Bone marrow (tissue), 2 donors: ENCODE measurements at regions not wholly inside any gene's neighbourhood (a gene's known extent, or its start where the extent isn't known, plus 50 kb on each side); places are given as distances from the start of the nearest gene placed in this dataset.
A peak's percentile ranks its signal among the peaks of the same experiment; 100 is the strongest.

ENCODE experiments used
- DNase-seq, 2 donors: peaks; one replicate each; lab custom pipeline; 2025; lab: John Stamatoyannopoulos, UW

GRCh38 chr5:158406884-158407823 lies 548.2 kb upstream of the CLINT1 start:
- no peak for DNase-seq

DNA sequence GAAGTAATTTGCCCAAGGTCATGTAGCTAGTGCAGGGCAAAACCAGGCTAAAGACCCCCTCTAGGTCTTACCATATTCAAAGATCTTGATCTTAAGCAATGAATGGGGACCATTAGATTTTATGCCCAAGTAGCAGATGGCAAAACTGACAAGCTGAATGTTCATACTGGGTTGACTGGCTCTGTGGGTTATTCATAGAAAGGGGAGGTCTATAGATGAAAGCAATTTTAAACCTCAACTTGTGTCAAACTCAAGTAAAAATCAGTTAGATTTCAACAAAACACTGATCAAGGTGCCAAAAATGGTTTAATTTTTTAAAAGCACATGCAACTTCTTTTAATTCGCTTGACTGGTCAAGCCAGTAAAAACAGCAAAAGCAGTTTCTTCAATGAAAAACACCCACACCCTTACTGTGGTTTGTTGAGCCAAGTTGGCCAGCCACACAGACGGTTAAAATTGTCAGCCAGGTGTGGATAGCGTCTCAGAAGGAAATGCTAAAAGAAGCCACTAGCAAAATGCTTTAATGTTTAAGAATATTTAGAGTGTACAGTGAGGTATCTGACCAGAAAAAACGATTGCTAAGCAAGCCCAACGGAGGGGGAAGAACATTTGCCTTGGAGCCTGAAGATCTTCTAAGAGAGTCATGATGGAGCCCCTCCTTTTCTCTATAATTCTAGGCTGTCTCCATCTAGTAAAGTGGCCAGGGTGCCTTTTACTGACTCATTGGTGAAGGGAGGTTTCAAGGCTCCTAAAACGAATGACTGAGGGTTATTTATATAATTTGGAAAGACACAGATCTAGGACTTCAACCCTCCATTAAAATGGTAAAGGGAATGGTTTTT lies 539.6 kb upstream of the CLINT1 start:
- DNase-seq = no peak

DNA sequence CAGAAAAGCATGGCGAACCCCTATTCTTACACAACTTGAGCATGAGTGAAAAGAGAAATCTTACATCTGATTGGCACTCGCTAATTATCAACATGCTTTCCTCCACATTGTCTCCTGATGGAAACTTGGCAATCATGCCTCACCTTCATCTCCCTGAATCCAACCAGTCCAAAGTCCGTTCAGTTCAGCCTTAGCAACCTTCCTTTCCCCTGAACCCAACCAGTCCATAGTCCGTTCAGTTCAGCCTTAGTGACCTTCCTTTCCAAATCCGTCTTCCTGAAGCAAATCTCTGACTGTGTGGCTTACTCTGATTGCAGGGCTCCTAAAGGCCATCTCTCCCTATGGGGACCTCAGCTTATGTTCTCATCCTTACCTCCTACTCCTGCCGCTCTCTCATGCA lies 538.3 kb upstream of the CLINT1 start:
- no peak for DNase-seq

- DNase-seq = no peak
Observed at GRCh38 chr5:158394102-158394501, 535.2 kb upstream of the CLINT1 start.

DNA sequence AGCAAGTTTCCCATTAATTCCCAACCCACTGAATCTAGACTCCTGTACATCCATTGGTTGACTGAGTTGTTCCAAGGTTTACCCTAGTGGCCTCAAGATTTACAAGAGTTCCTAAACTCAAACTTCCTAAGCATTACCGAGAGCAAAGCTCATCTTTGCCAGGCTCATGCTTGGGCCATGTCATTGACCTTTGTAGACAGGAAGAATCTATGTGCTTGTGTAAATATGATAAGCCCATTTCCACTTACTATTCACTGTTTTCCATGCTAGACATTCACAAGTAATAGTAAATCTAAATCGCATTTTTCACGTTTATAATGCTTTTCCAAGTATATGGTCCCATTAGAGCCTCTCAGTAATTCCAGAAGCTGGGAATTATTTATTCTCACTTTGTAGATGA lies 534.5 kb upstream of the CLINT1 start:
- DNase-seq = no peak

- no peak for DNase-seq
Observed at GRCh38 chr5:158392753-158393152, 533.8 kb upstream of the CLINT1 start.

- DNase-seq = no peak
Observed at GRCh38 chr5:158390577-158390976, 531.6 kb upstream of the CLINT1 start.

- no peak for DNase-seq
Observed at GRCh38 chr5:158389786-158390185, 530.8 kb upstream of the CLINT1 start.

DNA sequence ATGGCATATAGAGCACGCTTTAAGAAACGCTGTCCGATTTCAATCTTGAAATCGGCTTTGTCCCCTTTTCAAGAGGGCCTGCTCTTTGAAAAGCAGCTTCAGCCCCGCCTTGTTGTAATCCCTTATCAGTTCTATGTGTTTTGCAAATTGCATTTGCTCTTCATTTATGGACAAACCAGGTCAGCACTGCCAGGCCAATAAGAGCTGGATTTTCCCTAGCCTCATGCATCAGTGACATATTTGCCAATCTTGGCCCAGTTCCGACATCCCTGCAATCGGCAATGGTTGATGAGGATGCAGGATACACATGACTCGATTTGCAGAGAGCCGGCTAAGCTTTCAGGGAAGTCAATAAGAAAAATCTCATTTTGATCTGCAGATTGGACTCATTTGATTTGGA lies 529.1 kb upstream of the CLINT1 start:
- DNase-seq = no peak

DNA sequence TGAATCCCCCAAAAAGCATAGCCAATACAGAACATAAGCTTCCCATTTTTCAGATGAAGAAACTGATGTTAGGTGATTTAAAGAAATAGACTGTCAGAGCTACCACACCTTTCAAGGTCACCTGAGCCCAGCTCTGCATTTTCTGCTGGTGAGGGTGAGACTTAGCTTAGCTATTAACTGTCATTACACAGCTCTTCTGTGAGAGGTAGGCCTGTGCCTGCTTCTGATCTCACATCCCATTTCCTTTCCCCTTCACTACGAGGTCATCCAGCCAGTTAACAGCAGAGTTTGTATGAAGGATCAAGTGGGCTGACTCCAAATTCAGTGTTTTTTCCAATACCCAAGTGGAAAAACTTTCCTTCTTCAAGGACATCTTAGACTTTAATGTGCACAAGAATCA lies 528.6 kb upstream of the CLINT1 start:
- DNase-seq = no peak

DNA sequence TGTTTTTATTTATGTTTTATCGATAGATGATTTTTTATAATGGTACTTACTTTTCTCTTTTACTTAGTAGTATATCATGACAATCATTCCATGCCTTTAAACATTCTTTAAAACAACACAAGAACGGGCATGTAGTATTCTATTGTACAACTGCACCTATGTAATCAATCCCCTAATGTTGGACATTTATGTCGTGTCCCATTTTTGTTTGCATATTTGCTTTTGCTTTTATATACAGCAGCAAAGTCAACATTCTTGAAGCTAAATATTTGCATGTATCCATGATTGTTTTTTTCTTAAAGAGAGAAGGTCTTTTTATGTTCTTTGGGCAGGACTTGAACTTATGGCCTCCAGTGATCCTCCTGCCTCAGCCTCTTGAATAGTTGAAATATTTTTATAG lies 527.0 kb upstream of the CLINT1 start:
- DNase-seq = no peak

DNA sequence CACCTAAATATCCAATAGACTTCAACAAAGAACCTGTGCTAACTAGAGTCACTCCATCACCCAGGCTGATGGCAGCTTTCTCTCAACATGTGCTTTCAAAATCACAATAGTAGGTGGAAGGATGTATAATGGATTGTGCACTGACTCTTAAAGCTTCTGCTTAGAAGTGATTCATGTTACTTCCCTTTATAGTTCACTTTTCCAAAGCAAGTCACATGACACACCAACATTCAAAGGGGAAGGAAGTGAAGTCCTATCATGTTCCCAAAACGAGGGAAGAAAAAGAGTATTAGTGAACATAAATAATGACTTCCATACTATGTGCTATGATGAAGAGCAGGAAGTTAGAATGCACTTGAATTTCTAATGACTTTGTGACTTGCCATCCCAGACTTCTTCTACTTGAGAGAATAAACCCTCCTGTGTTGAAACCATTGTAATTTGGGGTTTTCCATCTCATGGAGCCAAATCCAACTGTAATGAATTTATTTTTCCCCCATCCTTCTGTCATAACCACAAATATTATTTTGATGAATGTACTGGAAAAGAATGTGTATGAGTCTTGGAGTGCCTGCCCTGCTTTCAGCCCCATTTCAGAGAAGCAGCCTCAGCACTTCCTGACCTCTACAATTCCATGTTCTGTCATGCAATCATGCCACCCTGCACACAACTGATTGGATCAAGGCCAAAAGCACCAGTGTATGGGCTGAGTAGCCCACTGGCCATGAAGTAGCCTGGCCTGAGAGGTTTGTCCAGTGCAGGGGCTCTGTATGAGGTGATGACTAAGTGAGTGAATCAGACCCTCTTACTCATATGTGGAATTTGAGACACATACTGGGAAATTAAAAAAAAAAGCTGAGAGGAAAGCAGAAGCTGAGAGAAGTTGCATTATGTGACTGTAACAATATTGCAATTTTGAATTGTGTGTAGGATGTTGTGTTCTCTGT lies 525.9 kb upstream of the CLINT1 start:
- peak in 1 of 2 donors; percentile 24 for DNase-seq

DNA sequence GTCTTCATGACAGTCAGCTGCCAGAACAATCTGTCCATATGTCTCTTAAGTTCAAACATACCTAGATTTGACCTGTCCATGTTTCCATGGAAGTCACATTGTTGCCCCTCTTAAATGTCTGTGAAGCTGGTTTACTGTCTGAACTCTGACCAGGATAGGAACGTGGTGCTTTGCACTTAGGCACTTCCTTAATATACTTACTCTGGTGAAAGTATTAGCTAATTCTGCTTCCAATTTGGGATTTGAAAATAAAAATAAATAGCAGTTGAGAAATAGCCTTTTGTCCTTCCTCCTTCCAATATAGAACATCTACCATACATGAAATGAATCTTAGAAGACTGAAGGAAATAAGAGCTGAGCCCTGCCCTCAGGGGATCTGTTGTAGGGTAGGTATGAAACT lies 524.5 kb upstream of the CLINT1 start:
- DNase-seq = no peak

GRCh38 chr5:158382473-158382872 lies 523.5 kb upstream of the CLINT1 start:
- DNase-seq = peak in 1 of 2 donors; percentile 20

GRCh38 chr5:158381614-158382160 lies 522.7 kb upstream of the CLINT1 start:
- DNase-seq = no peak

DNA sequence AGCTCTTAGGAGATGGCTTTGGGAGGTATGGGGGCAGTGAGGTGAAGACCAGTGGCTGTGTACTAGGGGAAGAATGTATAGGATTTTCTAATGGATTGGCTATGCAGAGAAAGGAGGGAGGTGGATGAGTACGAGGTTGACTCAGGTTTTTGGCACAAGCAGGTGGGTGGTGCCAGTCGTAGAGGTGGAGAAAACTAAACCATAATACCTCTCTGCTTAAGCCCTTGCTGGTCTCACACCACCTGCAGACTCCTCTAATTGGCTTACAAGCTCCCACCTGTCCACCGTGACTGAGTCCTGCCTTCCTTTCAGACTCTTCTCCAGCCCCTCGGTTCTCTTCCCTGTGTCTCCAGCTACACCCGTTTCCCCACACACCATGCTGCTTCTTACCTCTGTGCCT lies 521.7 kb upstream of the CLINT1 start:
- DNase-seq = no peak

GRCh38 chr5:158378931-158379330 lies 520.0 kb upstream of the CLINT1 start:
- DNase-seq = no peak

- DNase-seq = no peak
Observed at GRCh38 chr5:158376679-158377078, 517.7 kb upstream of the CLINT1 start.

DNA sequence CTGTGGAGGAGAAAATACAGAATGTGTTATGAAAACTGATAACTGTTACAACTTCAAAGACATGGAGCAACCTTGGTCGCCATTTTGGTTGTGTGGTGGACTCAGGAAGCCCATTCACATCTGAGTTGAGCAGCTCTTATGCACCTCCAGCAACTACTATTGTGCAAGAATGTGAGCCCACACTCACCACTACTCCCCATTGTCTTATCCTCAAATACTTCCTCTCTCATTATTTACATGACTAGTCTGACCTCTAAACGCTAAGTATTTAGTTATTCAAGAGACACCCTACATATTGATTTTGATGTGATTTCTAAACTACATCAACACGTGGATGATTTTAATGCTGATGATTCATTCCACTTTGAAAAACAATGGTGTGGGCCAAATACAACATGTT lies 516.6 kb upstream of the CLINT1 start:
- no peak for DNase-seq

- DNase-seq = no peak
Observed at GRCh38 chr5:158373608-158374395, 514.9 kb upstream of the CLINT1 start.

- no peak for DNase-seq
Observed at GRCh38 chr5:158369241-158369640, 510.3 kb upstream of the CLINT1 start.
